Upper lobe of left lung (tissue), 6 donors: ENCODE measurements at regions not wholly inside any gene's neighbourhood (a gene's known extent, or its start where the extent isn't known, plus 50 kb on each side); places are given as distances from the start of the nearest gene placed in this dataset.

Experiments
- ATAC-seq, 2 donors: fragments of 200-7000 bp; cut with Tn5 transposase; one replicate each; pipeline ENCODE4 v1.9.1; 2022; ENCODE audit warnings: mild to moderate bottlenecking in 2 of 2, moderate library complexity in 2 of 2; ENCODE audit not compliant: low FRiP score in 2 of 2
- DNase-seq, 2 donors: peaks; one replicate each; pipeline ENCODE4 v3.0.0-alpha.2; 2019 to 2020
- H3K27ac ChIP-seq, 4 donors: fragments of 200-600 bp; sonication (generic); one replicate each; pipeline ENCODE4 v1.5.1; 2016 to 2019
- H3K27me3 ChIP-seq, 4 donors: fragments of 200-600 bp; sonication (generic); one replicate each; pipeline ENCODE4 v1.5.1; 2017 to 2019
- H3K36me3 ChIP-seq, 4 donors: fragments of 200-600 bp; sonication (generic); one replicate each; pipeline ENCODE4 v1.5.1; 2016 to 2019
- H3K4me1 ChIP-seq, 4 donors: fragments of 200-600 bp; sonication (generic); one replicate each; pipeline ENCODE4 v1.5.1; 2018 to 2019
- H3K4me3 ChIP-seq, 4 donors: fragments of 200-600 bp; sonication (generic); one replicate each; pipeline ENCODE4 v1.5.1; 2017 to 2019; ENCODE audit warnings: mild to moderate bottlenecking in 2 of 4, moderate library complexity in 1 of 4
- H3K9me3 ChIP-seq, 4 donors: fragments of 200-600 bp; sonication (generic); one replicate each; pipeline ENCODE4 v1.5.1; 2018 to 2019
- CTCF ChIP-seq, 6 experiments: fragments of 450-650 bp in 4 of 6; fragments of 200-600 bp in 2 of 6; sonication (generic) in 2 of 6; IDR thresholded peaks; one replicate each; pipeline ENCODE4 v1.5.1; 2016 to 2019; ENCODE audit warnings: antibody characterized with exemption in 6 of 6
- EP300 ChIP-seq, 4 donors: sonication (generic); formaldehyde crosslinking; IDR thresholded peaks; one replicate each; pipeline ENCODE4 v1.5.1; 2017; ENCODE audit warnings: antibody characterized with exemption in 4 of 4, control low read depth in 2 of 4
- POLR2A ChIP-seq, 4 donors: fragments of 450-650 bp; IDR thresholded peaks; one replicate each; pipeline ENCODE4 v1.5.1; 2016 to 2017; ENCODE audit warnings: antibody characterized with exemption in 4 of 4, mild to moderate bottlenecking in 2 of 4
- POLR2AphosphoS5 ChIP-seq, 2 donors: sonication (generic); formaldehyde crosslinking; IDR thresholded peaks; one replicate each; pipeline ENCODE4 v1.5.1; 2017; ENCODE audit warnings: antibody characterized with exemption in 2 of 2
- WGBS, 2 donors: methylation state at CpG; one replicate each; pipeline ENCODE4 v1.1.5; 2017 to 2018; 5-methylcytosine and 5-hydroxymethylcytosine counted together
- donor health status: DM: no; HTN: no; CAD: no; lungs with moderate emphysema.
- donor health status: DM: no; HTN: yes; CAD: no; lungs with severe emphysema.

- Histone ChIP-seq H3K4me3 (no peak overlapping the region), H3K27ac (no peak overlapping the region), H3K27me3 (no peaks in the 10 kb centered on the region), H3K9me3 (no peaks in the 10 kb centered on the region), H3K36me3 (no peaks in the 10 kb centered on the region), H3K4me1 (no peaks in the 10 kb centered on the region)
- WGBS, 2 donors, result 91% methylated on average over 16 of the region's 16 CpGs
- no peak for ATAC-seq
- peak in 1 of 2 donors; percentile 2 for DNase-seq
- TF ChIP-seq CTCF (IDR thresholded peaks at IDR 0.05), result no peak
- no peak for TF ChIP-seq POLR2A (IDR thresholded peaks at IDR 0.05)
- no peak for TF ChIP-seq POLR2AphosphoS5 (IDR thresholded peaks at IDR 0.05)
- no peak for TF ChIP-seq EP300 (IDR thresholded peaks at IDR 0.05)
These were observed 428.5 kb downstream of the IRS2 start for GRCh38 chr13:109357751-109358471.

- Histone ChIP-seq H3K4me3 (no peak overlapping the region), H3K36me3 (no peaks in the 10 kb centered on the region), H3K9me3 (no peaks in the 10 kb centered on the region), H3K27ac (no peak overlapping the region), H3K4me1 (no peaks in the 10 kb centered on the region), H3K27me3 (no peaks in the 10 kb centered on the region)
- peak in 1 of 2 donors; percentile 63 for DNase-seq
- 88 to 93% methylated on average over 21 of the region's 21 CpGs for WGBS, 2 donors
- TF ChIP-seq POLR2A (IDR thresholded peaks at IDR 0.05), result no peak
- TF ChIP-seq POLR2AphosphoS5 (IDR thresholded peaks at IDR 0.05), result no peak
- no peak for TF ChIP-seq EP300 (IDR thresholded peaks at IDR 0.05)
- TF ChIP-seq CTCF (IDR thresholded peaks at IDR 0.05), result no peak
- ATAC-seq, result no peak
These were observed 430.4 kb downstream of the IRS2 start for GRCh38 chr13:109355875-109356434.

GRCh38 chr13:109355166-109355565, 431.2 kb downstream of the IRS2 start:
- Histone ChIP-seq H3K4me3 (no peak overlapping the region), H3K4me1 (no peaks in the 10 kb centered on the region), H3K27ac (no peak overlapping the region), H3K9me3 (no peaks in the 10 kb centered on the region), H3K36me3 (no peaks in the 10 kb centered on the region), H3K27me3 (no peaks in the 10 kb centered on the region)
- no peak for ATAC-seq
- no peak for TF ChIP-seq POLR2A (IDR thresholded peaks at IDR 0.05)
- no peak for TF ChIP-seq CTCF (IDR thresholded peaks at IDR 0.05)
- no peak for TF ChIP-seq POLR2AphosphoS5 (IDR thresholded peaks at IDR 0.05)
- TF ChIP-seq EP300 (IDR thresholded peaks at IDR 0.05), result no peak
- no peak for DNase-seq
- WGBS, 2 donors, result 64 to 67% methylated on average over 4 of the region's 4 CpGs

DNA sequence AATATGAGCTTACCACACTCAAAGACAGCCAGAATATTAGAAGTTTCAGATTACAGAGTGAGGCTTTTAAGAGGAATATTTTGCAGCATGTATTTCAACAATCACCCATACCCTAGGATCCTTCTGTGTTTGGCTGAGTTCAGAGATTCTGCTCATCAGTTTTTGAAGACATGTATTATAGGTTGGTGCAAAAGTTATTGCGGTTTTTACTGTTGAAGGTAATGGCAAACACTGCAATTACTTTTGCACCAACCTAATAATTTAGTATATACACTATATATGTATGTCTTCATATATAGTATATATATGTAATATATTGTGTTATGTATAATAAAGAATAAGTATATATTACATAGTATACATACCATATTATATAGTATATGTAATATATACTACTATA, 435.1 kb downstream of the IRS2 start:
- 100% methylated on average over 1 of the region's 1 CpG for WGBS, 2 donors

More for the DNA sequence above, 435.1 kb downstream of the IRS2 start:
- no peak overlapping the region for H3K27ac ChIP-seq
- H3K27me3 ChIP-seq, result no peaks in the 10 kb centered on the region
- no peaks in the 10 kb centered on the region for H3K4me1 ChIP-seq
- H3K4me3 ChIP-seq, result no peak overlapping the region
- DNase-seq (no peak), ATAC-seq (no peak)
- TF ChIP-seq POLR2A (IDR thresholded peaks at IDR 0.05) (no peak), EP300 (IDR thresholded peaks at IDR 0.05) (no peak), CTCF (IDR thresholded peaks at IDR 0.05) (no peak), POLR2AphosphoS5 (IDR thresholded peaks at IDR 0.05) (no peak)
- H3K9me3 ChIP-seq, result no peaks in the 10 kb centered on the region
- no peaks in the 10 kb centered on the region for H3K36me3 ChIP-seq
